ENCODE measurements at regions not wholly inside any gene's neighbourhood (a gene's known extent, or its start where the extent isn't known, plus 50 kb on each side); places are given as distances from the start of the nearest gene placed in this dataset.
A peak's percentile ranks its signal among the peaks of the same experiment; 100 is the strongest.

GRCh38 chr1:184152434-184152898, 100.9 kb downstream of the TSEN15 start:
- H3K27ac ChIP-seq = peak overlapping the region; percentile 21
- no peaks in the 10 kb centered on the region for H3K36me3 ChIP-seq
- TF ChIP-seq, protein P1, sequence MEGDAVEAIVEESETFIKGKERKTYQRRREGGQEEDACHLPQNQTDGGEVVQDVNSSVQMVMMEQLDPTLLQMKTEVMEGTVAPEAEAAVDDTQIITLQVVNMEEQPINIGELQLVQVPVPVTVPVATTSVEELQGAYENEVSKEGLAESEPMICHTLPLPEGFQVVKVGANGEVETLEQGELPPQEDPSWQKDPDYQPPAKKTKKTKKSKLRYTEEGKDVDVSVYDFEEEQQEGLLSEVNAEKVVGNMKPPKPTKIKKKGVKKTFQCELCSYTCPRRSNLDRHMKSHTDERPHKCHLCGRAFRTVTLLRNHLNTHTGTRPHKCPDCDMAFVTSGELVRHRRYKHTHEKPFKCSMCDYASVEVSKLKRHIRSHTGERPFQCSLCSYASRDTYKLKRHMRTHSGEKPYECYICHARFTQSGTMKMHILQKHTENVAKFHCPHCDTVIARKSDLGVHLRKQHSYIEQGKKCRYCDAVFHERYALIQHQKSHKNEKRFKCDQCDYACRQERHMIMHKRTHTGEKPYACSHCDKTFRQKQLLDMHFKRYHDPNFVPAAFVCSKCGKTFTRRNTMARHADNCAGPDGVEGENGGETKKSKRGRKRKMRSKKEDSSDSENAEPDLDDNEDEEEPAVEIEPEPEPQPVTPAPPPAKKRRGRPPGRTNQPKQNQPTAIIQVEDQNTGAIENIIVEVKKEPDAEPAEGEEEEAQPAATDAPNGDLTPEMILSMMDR (IDR thresholded peaks at IDR 0.05) = no peak
- peak; percentile 27 for DNase-seq
- no peaks in the 10 kb centered on the region for H3K9me3 ChIP-seq
- H3K4me1 ChIP-seq = no peaks in the 10 kb centered on the region
- intact Hi-C loops (cut with DNase I) = no loop called here
- no peak overlapping the region for H3K9ac ChIP-seq (ENCODE audit: low read depth in 2 of 2, low read length in 2 of 2)
- peak overlapping the region; percentile 2 for H3K4me3 ChIP-seq
- H3K27me3 ChIP-seq = no peaks in the 10 kb centered on the region

- intact Hi-C loops (cut with DNase I) = no loop called here
- H3K36me3 ChIP-seq = no peaks in the 10 kb centered on the region
- no peaks in the 10 kb centered on the region for H3K27me3 ChIP-seq
- peak overlapping the region; percentile 21 for H3K27ac ChIP-seq
- H3K4me1 ChIP-seq = no peaks in the 10 kb centered on the region
- H3K9ac ChIP-seq (ENCODE audit: low read depth in 2 of 2, low read length in 2 of 2) = peak overlapping the region in 1 of 2 donors; percentile 41
- H3K9me3 ChIP-seq = no peaks in the 10 kb centered on the region
- no peak for DNase-seq
- H3K4me3 ChIP-seq = peak overlapping the region; percentile 2
- TF ChIP-seq, protein P1 (IDR thresholded peaks at IDR 0.05) = no peak
Observed at GRCh38 chr1:184152974-184153373, 101.4 kb downstream of the TSEN15 start.

DNA sequence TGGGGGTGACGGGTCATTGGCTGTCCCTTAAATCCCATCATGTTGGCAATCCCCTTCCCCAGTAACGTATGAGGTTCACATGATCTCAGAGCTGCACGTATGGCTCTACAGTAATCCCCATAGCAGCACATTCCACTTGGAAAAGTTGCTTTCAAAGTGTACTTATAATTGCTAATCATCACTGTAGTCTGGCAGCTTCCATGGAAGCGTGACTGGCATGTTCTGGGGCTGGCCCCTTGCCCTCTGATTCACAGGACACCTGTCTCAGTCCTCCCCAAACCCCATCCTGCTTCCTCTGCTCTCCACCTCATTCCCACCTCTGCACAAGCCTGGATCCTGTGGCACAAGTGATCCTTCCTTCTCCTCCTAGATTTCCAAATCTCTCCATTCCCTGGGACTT, 102.2 kb downstream of the TSEN15 start:
- no peak overlapping the region for H3K27ac ChIP-seq
- H3K36me3 ChIP-seq = no peaks in the 10 kb centered on the region
- TF ChIP-seq, protein P1 (IDR thresholded peaks at IDR 0.05) = no peak
- H3K4me1 ChIP-seq = no peaks in the 10 kb centered on the region
- intact Hi-C loops (cut with DNase I) = no loop called here
- no peak overlapping the region for H3K9ac ChIP-seq (ENCODE audit: low read depth in 2 of 2, low read length in 2 of 2)
- H3K9me3 ChIP-seq = no peaks in the 10 kb centered on the region
- no peak for DNase-seq
- no peak overlapping the region for H3K4me3 ChIP-seq
- no peaks in the 10 kb centered on the region for H3K27me3 ChIP-seq

- Histone ChIP-seq H3K4me1 (no peaks in the 10 kb centered on the region), H3K27ac (no peak overlapping the region), H3K9me3 (no peaks in the 10 kb centered on the region), H3K36me3 (no peaks in the 10 kb centered on the region), H3K27me3 (no peaks in the 10 kb centered on the region), H3K9ac (ENCODE audit: low read depth in 2 of 2, low read length in 2 of 2) (no peak overlapping the region), H3K4me3 (no peak overlapping the region)
- DNase-seq = no peak
- TF ChIP-seq, protein P1 (IDR thresholded peaks at IDR 0.05) = no peak
- intact Hi-C loops (cut with DNase I) = no loop called here
Observed at GRCh38 chr1:184156521-184157393, 105.2 kb downstream of the TSEN15 start.

- Histone ChIP-seq H3K27ac (no peak overlapping the region), H3K4me3 (no peak overlapping the region), H3K36me3 (no peaks in the 10 kb centered on the region), H3K9me3 (no peaks in the 10 kb centered on the region), H3K9ac (ENCODE audit: low read depth in 2 of 2, low read length in 2 of 2) (no peak overlapping the region), H3K4me1 (no peaks in the 10 kb centered on the region), H3K27me3 (no peaks in the 10 kb centered on the region)
- intact Hi-C loops (cut with DNase I) = no loop called here
- TF ChIP-seq, protein P1 (IDR thresholded peaks at IDR 0.05) = no peak
- no peak for DNase-seq
Observed at GRCh38 chr1:184157394-184157742, 105.8 kb downstream of the TSEN15 start.

Measured in colonic mucosa (tissue), 4 donors.